GM18498 (cell line): ENCODE measurements at regions not wholly inside any gene's neighbourhood (a gene's known extent, or its start where the extent isn't known, plus 50 kb on each side); places are given as distances from the start of the nearest gene placed in this dataset.

ENCODE experiments used
- ATAC-seq: cut with Tn5 transposase; IDR thresholded peaks from one replicate; pipeline ENCODE4 v1.9.1; 2021; ENCODE audit warnings: mild to moderate bottlenecking, moderate library complexity; ENCODE audit not compliant: unreplicated experiment

- no peak for ATAC-seq
These were observed 280.9 kb downstream of the PRL start for GRCh38 chr6:22015944-22016343.

- no peak for ATAC-seq
These were observed 279.6 kb downstream of the PRL start for GRCh38 chr6:22017272-22017671.

GRCh38 chr6:22017766-22018165 is 279.1 kb downstream of the PRL start:
- ATAC-seq: no peak

DNA sequence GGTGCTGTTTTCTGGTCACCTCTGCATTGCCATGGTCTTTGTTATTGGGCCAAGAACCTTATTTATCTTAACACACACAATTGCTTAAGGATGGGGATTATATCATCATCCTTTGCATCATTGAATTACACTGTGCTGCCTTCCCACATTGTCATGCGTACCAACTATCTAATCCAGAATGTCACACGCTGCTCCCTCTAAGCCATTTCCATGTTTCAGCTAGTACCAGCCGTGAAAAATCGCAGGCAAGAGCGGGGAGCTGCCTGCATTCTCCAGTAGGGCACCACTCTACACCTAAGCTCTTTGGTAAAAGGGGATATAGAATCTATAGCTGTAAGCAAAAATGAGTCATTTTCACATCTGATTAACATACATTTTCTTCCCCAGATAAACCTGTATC is 277.0 kb downstream of the PRL start:
- no peak for ATAC-seq

GRCh38 chr6:22020299-22021003 is 276.4 kb downstream of the PRL start:
- ATAC-seq: no peak

- ATAC-seq: no peak
These were observed 274.9 kb downstream of the PRL start for GRCh38 chr6:22021966-22022365.

- ATAC-seq: no peak
These were observed 272.9 kb downstream of the PRL start for GRCh38 chr6:22023937-22024336.

DNA sequence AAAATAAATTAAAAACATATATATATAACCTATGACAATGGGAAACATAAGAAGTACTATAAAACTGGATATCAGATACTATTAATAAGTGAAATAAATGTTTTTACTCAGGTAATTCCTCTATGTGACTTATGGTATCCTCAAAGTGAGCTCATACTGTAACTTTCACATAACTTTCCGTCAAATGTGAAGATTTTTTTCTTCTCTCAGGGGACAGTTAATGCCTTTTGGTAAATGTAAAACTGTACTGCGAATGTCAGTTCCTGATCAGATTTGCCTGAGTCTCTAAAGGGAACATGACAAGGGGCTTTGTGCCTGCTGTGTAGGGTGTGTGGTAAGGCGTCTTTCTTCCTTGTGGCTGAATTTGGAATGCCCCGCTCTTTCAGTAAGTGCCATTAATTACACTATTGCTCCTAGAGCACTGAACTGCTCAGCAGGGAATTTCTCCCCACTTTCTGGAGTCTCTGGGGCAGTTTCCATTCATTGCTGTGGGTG is 271.8 kb downstream of the PRL start:
- peak; percentile 18 for ATAC-seq

DNA sequence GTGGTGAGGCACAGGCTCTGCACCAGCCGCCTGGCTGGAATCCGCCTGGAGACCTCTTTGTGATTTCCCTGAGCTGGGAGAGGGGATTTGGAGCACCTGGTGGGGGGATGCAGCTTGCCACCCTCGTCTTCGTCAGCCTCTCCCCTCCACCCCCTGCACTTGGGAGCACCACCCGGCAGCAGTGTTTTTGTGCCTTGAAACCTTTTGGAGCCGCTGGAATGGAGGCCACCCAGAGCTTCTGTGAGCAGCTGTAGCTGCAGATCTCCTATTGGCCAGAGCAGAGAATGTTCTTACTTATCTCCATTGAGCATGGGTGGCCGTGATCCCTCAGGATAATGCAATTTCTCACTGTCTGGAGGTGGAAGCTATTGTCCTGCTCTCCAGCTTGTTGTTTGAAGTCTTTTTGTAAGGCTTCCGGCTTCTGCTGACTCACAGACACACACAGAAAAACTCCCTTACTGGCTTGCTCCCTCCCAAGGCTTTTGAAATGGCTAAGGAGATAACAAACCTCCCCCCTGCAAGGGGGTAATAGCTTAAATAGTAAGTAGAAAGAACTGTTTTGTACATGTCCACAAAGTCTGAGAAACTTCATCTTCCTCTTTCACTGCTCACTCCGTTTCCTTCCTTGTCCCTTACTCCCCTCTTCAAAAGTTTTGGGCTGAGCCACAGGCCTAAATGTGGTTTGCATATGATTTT is 271.2 kb downstream of the PRL start:
- peak; percentile 50 for ATAC-seq

- peak; percentile 5 for ATAC-seq
These were observed 270.6 kb downstream of the PRL start for GRCh38 chr6:22026164-22026678.

DNA sequence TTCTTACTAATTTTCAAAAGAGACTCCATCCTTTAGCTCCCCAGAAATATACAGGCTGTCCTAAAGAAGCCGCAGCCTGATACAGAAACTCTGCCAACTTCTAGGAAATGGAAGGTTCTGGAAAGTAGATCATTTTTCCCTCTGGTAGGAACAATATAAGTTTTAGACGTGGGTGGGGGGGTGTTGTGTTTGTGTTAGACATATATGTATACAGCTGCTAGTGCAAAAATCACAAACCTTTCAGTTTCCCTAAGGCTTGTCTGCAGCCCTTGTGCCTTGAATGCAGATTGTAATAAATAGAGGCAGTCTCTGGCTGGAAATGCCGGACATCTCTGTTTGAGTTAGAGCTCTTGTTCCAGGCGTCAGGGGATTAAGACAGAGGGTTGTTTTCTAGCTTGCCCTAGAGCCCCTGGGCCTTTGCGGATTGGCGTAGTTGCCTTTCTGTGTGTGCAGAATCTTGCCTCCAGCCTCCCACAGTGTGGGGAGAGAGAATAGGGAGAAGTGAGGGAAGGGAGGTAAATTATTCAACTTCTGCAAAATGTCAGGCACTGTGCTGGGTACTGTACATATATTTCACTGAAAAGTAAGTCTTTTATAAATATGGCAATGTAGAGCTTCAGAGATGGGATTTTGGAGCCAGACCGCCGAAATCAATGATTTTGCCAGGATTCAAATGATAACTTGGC is 269.7 kb downstream of the PRL start:
- ATAC-seq: no peak

- no peak for ATAC-seq
These were observed 268.3 kb downstream of the PRL start for GRCh38 chr6:22028403-22029090.

DNA sequence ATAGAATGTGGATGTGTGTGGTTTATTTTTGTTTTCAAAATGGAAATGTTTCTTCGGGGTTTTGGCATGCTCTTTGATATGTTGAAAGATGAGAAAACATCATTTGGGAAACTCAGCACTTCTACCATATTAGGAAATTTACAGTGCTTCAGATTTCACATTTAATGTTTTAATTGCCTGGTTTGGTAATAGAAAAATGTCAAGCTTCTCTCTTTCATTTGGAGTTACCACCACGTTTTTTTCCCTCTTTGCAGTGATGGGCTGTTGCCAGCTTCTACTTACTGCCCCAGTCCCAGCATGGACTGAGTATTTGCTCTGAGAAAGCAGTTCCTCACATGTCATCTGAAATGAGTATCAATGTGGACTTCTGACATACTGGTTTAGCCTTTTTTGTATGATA is 267.7 kb downstream of the PRL start:
- no peak for ATAC-seq

GRCh38 chr6:22030730-22031619 is 265.9 kb downstream of the PRL start:
- no peak for ATAC-seq

DNA sequence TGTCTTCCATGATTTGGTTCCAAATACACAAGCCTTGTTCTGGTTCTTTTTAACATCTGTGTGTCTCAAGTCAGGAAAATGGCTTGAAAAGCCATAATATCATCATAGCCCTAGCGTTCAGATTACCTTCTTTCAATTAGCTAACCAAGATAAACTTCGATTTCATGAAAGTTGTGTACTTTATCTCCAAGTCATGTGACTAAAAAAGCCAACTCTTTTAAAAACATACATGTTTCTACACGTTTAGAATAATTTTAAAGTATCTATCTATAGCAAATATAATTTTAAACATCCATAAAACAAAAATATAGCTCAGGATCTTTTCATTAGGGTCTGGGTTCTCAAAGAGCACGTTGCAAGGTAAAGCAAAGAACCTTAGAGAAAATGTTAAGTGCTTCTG is 261.1 kb downstream of the PRL start:
- ATAC-seq: no peak

DNA sequence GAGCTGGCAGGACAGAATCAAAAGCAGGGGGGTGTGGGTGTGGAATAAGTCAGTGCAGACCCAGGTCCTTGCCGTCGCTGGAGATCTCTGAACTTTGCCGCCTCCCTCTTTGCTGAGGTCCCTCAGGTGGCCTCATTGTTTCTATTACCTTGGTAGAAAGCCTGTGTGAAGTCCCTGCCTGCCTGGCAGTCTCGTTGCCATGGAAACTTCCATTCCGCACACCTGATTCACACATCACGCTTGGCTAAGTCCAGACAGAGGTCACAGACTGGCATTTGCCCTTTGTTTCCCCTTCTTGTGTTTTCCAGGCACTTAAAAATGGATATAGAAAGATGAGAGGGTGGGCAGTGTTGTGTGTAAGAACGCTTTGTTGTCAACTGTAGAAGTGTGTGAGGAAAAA is 260.6 kb downstream of the PRL start:
- peak; percentile 53 for ATAC-seq

GRCh38 chr6:22036699-22037098 is 260.1 kb downstream of the PRL start:
- no peak for ATAC-seq

DNA sequence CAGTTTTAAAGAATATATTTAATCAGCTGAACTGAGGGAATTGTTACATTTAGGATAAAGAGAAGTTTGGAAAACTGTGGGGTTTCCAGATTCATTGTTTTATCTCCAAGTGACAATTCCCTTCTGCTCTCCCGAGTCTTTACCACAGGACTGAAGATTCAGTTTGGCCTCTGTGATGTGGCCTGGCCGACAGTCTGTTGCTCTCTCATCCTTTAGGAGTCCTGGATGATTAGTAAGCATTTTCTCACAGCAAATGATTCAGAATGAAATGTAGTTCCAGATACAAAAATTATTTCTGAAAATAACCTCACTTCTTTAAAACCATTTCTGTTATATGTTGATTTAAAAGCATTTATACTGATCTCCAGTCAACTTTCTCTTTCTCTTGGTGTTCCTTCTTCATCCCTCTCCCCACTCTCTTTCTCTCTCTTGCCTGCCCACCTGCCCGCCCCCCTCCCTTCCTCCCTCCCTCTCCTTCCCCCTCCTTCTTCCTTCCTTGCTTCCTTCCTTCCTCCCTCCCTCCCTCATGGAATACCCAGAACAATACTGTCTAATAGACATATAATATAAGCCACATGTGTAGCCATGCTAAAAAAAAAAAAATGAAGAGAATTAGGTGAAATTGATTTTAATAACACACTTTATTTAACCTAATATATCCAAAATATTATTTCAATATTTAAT is 254.9 kb downstream of the PRL start:
- ATAC-seq: no peak

GRCh38 chr6:22042706-22043105 is 254.1 kb downstream of the PRL start:
- no peak for ATAC-seq
